Panc1 (cell line): ENCODE measurements at regions not wholly inside any gene's neighbourhood (a gene's known extent, or its start where the extent isn't known, plus 50 kb on each side); places are given as distances from the start of the nearest gene placed in this dataset.

Experiments used
- ATAC-seq: fragments of 200-7000 bp; cut with Tn5 transposase; 2 replicates; pipeline ENCODE4 v1.9.1; 2020; ENCODE audit warnings: mild to moderate bottlenecking, moderate library complexity
- BruUV-seq: library from RNA; stranded (reverse); fragments of 400-500 nt; replicated peaks from 2 replicates; lab custom pipeline; 2021; lab: Mats Ljungman, UMichigan
- CTCF ChIA-PET: fragments of 300-600 bp; sonication (Branson Sonifier 250); formaldehyde crosslinking; loops from one replicate; lab custom pipeline; 2022; ENCODE audit warnings: antibody characterized with exemption; lab: Charles Lee
- POLR2A ChIA-PET: fragments of 300-600 bp; sonication (Branson Sonifier 250); formaldehyde crosslinking; loops from one replicate; lab custom pipeline; 2022; ENCODE audit warnings: antibody characterized with exemption; lab: Charles Lee
- DNase-seq: peaks from one replicate; pipeline ENCODE4 v3.0.0-alpha.2; 2010; ENCODE audit warnings: low read depth, low spot score
- H3K27ac ChIP-seq: 2 replicates; pipeline ENCODE4 v1.5.1; 2011; ENCODE audit warnings: mild to moderate bottlenecking, low read length, inconsistent platforms
- H3K27me3 ChIP-seq: fragments of 200-500 bp; sonication (Bioruptor generic); 2 replicates; pipeline ENCODE4 v1.6.0; 2014; ENCODE audit warnings: low read length, inconsistent platforms; ENCODE audit not compliant: control insufficient read depth, insufficient read depth
- H3K36me3 ChIP-seq: fragments of 200-500 bp; sonication (Bioruptor generic); 2 replicates; pipeline ENCODE4 v1.5.1; 2014; ENCODE audit warnings: inconsistent platforms, mild to moderate bottlenecking, low read length, moderate library complexity; ENCODE audit not compliant: control insufficient read depth, insufficient read depth
- H3K4me1 ChIP-seq: 2 replicates; pipeline ENCODE4 v1.5.1; 2011; ENCODE audit warnings: inconsistent platforms, mild to moderate bottlenecking, low read length, moderate library complexity; ENCODE audit not compliant: control insufficient read depth, insufficient read depth
- H3K4me3 ChIP-seq, 2 experiments: 2 replicates each; pipeline ENCODE4 v1.5.1; 2011 to 2012; ENCODE audit warnings: low read depth in 2 of 2, low read length in 2 of 2, mild to moderate bottlenecking in 2 of 2, inconsistent platforms in 1 of 2, moderate library complexity in 1 of 2
- H3K9me3 ChIP-seq: fragments of 200-500 bp; sonication (Bioruptor generic); 2 replicates; pipeline ENCODE4 v1.5.1; 2014; ENCODE audit warnings: low read depth, mild to moderate bottlenecking, inconsistent platforms, low read length, moderate library complexity; ENCODE audit not compliant: control insufficient read depth, insufficient read depth
- POLR2AphosphoS5 ChIP-seq: IDR thresholded peaks from 2 replicates; pipeline ENCODE4 v1.6.1; 2012; ENCODE audit warnings: mild to moderate bottlenecking, low read depth, low read length, moderate library complexity
- SIN3A ChIP-seq: IDR thresholded peaks from 2 replicates; pipeline ENCODE4 v1.6.1; 2012; ENCODE audit warnings: low read depth, mild to moderate bottlenecking, low read length, moderate library complexity, borderline replicate concordance; ENCODE audit not compliant: insufficient read depth
- TCF7L2 ChIP-seq: IDR thresholded peaks from 2 replicates; pipeline ENCODE4 v1.6.1; 2011; ENCODE audit warnings: mild to moderate bottlenecking, low read depth, low read length, inconsistent platforms
- in situ Hi-C: cut with HindIII; loops from 2 replicates; pipeline ENCODE4 v1.10.0; 2016; ENCODE audit warnings: low sequenced_read_pairs, low pct_unique_long_range_greater_than_20kb
- intact Hi-C: fragments of 100-400 bp; cut with micrococcal nuclease; formaldehyde crosslinking; loops from one replicate; pipeline ENCODE4 v1.10.0; 2022; ENCODE audit not compliant: unreplicated experiment
- TF ChIP-seq, protein P1 (sequence below): fragments of 450-650 bp; IDR thresholded peaks from 2 replicates; pipeline ENCODE4 v1.5.1; 2017; ENCODE audit warnings: mild to moderate bottlenecking
- TF ChIP-seq, protein P2 (sequence below), 2 experiments: IDR thresholded peaks; 2 replicates each; pipeline ENCODE4 v1.6.1; 2011 to 2012; ENCODE audit warnings: low read depth in 2 of 2, control low read depth in 1 of 2, low read length in 1 of 2, mild to moderate bottlenecking in 1 of 2, moderate library complexity in 1 of 2; ENCODE audit not compliant: insufficient read depth in 1 of 2

DNA sequence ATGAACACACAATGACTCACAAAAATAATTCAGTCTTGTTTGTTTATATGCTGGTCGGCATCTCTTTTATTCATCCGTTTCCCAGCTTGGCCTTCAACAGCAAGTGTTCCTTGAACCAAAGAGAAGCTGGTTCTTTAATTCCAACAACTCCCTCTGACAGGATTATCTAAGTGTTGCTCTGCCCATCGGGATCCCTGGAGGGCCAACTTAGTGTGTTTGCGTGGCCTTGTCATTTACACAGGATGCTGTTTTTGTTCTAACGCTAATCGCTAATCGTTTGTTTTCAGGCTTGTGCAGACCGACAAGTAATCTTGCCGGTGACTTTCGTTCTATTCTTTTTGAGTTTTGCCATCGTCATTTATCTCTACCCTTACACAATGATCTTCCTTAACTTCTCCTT lies 267.4 kb upstream of the EXOC2 start:
- POLR2A ChIA-PET, result no interaction called here
- CTCF ChIA-PET, result no interaction called here
- H3K27ac ChIP-seq, result no peak overlapping the region
- H3K27me3 ChIP-seq, result no peaks in the 10 kb centered on the region
- no peak overlapping the region for H3K4me3 ChIP-seq
- no peak for TF ChIP-seq TCF7L2
- TF ChIP-seq, protein P1, sequence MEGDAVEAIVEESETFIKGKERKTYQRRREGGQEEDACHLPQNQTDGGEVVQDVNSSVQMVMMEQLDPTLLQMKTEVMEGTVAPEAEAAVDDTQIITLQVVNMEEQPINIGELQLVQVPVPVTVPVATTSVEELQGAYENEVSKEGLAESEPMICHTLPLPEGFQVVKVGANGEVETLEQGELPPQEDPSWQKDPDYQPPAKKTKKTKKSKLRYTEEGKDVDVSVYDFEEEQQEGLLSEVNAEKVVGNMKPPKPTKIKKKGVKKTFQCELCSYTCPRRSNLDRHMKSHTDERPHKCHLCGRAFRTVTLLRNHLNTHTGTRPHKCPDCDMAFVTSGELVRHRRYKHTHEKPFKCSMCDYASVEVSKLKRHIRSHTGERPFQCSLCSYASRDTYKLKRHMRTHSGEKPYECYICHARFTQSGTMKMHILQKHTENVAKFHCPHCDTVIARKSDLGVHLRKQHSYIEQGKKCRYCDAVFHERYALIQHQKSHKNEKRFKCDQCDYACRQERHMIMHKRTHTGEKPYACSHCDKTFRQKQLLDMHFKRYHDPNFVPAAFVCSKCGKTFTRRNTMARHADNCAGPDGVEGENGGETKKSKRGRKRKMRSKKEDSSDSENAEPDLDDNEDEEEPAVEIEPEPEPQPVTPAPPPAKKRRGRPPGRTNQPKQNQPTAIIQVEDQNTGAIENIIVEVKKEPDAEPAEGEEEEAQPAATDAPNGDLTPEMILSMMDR, result no peak
- H3K36me3 ChIP-seq, result no peaks in the 10 kb centered on the region
- H3K4me1 ChIP-seq, result no peaks in the 10 kb centered on the region
- H3K9me3 ChIP-seq, result no peaks in the 10 kb centered on the region
- in situ Hi-C loops, result no loop called here
- DNase-seq (no peak), ATAC-seq (no peak)
- intact Hi-C loops, result no loop called here
- BruUV-seq, result no TSS peak

DNA sequence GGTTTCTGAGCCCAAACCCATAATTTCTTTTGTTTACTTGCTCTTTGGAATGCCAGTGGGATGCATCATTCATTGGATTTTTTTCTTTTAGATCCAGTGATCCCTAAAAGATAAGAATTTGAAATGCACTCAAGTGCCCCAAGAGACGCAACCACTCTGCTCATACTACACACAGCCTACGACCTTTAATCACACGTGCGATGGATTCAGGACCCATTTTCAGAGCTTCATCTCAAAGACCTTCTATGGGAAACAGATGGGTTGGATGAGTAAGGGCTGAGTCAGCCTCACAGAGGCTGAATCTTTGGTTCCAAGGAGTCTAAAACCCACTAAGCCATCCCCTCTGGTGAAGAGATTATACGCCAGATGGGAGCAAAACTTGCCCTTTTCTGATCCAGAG lies 265.5 kb upstream of the EXOC2 start:
- ChIA-PET POLR2A (no interaction called here), CTCF (no interaction called here)
- intact Hi-C loops (no loop called here), in situ Hi-C loops (no loop called here)
- Histone ChIP-seq H3K9me3 (no peaks in the 10 kb centered on the region), H3K36me3 (no peaks in the 10 kb centered on the region), H3K27ac (no peak overlapping the region), H3K27me3 (peaks cover 7% of the 10 kb centered on the region; the same call in 1 of the 2 replicates), H3K4me3 (no peak overlapping the region), H3K4me1 (no peaks in the 10 kb centered on the region)
- TF ChIP-seq TCF7L2, result no peak
- no TSS peak for BruUV-seq
- ATAC-seq, result no peak
- DNase-seq, result no peak

DNA sequence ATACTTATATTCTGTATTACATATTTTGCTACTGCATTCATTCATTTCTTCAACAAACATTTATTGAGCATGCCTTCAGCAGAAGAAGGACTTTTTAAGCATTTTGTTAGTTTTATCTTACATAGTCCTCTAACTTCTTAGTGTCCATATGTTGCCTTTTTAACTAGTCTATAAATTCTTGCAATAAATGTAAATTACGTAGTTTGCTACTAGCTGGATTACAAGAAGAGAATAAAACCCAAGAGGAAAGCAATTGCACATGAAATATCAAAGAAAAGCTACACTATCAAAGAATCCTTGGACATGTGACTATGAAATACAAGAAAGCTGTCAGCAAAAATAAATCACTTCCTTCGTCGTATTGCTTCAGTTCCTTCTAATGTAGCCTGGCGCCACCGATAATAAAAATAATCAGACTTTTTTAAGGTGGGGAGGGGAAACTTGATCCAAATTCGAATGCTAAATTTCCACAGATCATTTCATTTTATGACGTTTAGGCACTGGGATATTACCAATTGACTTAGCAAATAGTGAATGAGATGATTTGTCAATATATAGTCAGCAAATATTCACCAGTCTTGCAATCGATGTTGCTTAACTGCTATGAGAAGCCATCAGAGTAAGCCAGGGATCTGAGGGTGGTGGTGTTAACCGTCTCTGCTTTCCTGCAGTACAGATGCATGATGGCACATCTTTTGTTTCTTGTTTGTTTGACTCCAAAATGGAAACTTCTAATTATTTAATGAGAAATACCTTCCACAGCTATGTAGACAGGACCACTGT lies 258.7 kb upstream of the EXOC2 start:
- Histone ChIP-seq H3K27ac (no peak overlapping the region), H3K9me3 (no peaks in the 10 kb centered on the region), H3K4me3 (no peak overlapping the region), H3K36me3 (no peaks in the 10 kb centered on the region), H3K4me1 (no peaks in the 10 kb centered on the region), H3K27me3 (peaks cover 9% of the 10 kb centered on the region)
- intact Hi-C loops, result no loop called here
- DNase-seq (no peak), ATAC-seq (no peak)
- ChIA-PET CTCF (interaction anchor here (0.6 kb wide), 1 partner anchor 300 kb away, joined by 3 read pairs; no protein-coding TSS in a partner anchor), POLR2A (no interaction called here)
- in situ Hi-C loops, result no loop called here
- no TSS peak for BruUV-seq
- TF ChIP-seq, protein P1, result no peak
- TF ChIP-seq TCF7L2 (no peak), POLR2AphosphoS5 (no peak), SIN3A (no peak)
- TF ChIP-seq, protein P2, sequence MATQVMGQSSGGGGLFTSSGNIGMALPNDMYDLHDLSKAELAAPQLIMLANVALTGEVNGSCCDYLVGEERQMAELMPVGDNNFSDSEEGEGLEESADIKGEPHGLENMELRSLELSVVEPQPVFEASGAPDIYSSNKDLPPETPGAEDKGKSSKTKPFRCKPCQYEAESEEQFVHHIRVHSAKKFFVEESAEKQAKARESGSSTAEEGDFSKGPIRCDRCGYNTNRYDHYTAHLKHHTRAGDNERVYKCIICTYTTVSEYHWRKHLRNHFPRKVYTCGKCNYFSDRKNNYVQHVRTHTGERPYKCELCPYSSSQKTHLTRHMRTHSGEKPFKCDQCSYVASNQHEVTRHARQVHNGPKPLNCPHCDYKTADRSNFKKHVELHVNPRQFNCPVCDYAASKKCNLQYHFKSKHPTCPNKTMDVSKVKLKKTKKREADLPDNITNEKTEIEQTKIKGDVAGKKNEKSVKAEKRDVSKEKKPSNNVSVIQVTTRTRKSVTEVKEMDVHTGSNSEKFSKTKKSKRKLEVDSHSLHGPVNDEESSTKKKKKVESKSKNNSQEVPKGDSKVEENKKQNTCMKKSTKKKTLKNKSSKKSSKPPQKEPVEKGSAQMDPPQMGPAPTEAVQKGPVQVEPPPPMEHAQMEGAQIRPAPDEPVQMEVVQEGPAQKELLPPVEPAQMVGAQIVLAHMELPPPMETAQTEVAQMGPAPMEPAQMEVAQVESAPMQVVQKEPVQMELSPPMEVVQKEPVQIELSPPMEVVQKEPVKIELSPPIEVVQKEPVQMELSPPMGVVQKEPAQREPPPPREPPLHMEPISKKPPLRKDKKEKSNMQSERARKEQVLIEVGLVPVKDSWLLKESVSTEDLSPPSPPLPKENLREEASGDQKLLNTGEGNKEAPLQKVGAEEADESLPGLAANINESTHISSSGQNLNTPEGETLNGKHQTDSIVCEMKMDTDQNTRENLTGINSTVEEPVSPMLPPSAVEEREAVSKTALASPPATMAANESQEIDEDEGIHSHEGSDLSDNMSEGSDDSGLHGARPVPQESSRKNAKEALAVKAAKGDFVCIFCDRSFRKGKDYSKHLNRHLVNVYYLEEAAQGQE (IDR thresholded peaks at IDR 0.05; ENCODE audit: insufficient read depth in 1 of 2, low read depth in 2 of 2, low read length in 1 of 2), result no peak
